HG03135 (cell line): ENCODE measurements at regions not wholly inside any gene's neighbourhood (a gene's known extent, or its start where the extent isn't known, plus 50 kb on each side); places are given as distances from the start of the nearest gene placed in this dataset.
"Not testable (repeated sequence)": the region's sequence is repeated elsewhere in the genome, so short reads cannot be mapped to it uniquely, and the experiment has no call there.

Experiments
- ATAC-seq: cut with Tn5 transposase; IDR thresholded peaks from one replicate; pipeline ENCODE4 v1.9.1; 2021; ENCODE audit warnings: mild to moderate bottlenecking, moderate library complexity; ENCODE audit not compliant: unreplicated experiment

GRCh38 chr10:4186849-4187540, 402.0 kb upstream of the KLF6 start:
- ATAC-seq, result no peak

DNA sequence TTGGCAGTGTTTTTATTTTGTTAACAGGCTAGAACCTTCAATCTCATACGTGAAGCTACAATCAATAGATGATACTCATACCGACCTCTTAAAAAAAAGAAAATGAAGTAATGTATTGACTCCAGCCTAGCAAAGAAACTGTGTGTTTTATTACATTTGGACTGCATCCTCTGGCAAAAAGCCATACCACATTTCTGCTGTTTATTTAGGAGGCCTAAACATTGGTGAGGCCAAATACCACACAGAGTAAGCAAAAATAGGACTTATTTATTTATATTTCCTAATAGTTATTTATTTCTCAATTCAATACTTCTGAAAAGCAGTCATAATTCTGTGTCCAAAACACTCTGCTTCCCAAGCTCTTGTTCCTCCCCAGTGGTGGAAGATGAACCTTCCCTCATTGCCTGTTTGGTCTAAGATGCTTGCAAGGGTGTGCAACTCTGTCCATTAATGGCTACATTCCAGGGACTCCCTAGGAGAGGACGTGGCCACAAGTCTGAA, 398.8 kb upstream of the KLF6 start:
- ATAC-seq, result no peak

GRCh38 chr10:4181621-4182049, 396.6 kb upstream of the KLF6 start:
- ATAC-seq, result no peak

DNA sequence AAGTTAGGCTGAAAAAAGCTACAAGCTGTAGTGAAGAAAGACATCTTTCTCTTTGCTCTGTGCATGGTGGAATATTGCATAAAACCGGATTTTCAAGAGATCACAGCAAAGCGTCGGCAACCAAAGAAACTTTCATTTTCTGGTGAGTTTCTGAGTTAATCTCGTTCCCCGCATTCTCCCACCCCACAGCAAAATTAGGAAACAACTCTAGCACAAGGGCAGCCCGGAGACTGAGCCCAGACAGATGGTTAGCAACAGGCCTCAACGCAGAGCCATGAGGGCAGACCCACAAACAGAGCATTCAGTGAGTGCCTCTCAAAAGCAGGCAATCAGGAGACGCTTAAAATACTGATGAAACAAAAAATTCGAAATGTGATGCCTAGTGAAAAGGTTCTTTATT, 396.1 kb upstream of the KLF6 start:
- ATAC-seq, result no peak

DNA sequence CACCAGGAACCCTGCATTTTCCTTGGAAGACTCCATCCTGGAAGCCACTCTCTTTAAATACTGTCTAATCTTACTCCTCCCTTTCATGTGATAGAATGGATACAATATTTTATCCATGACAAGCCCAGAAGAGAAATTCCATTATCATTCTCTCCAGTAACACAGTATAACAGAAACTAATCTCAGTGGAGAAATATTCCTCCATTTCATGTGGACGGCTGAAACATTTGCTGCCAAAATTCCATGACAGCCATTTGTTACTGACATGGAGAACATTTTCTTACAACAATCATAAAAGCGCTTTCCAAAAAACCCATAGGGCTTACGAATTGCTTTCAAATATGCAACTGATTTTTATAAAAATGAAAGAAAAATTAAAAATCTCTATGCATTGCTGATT, 392.8 kb upstream of the KLF6 start:
- ATAC-seq, result no peak

DNA sequence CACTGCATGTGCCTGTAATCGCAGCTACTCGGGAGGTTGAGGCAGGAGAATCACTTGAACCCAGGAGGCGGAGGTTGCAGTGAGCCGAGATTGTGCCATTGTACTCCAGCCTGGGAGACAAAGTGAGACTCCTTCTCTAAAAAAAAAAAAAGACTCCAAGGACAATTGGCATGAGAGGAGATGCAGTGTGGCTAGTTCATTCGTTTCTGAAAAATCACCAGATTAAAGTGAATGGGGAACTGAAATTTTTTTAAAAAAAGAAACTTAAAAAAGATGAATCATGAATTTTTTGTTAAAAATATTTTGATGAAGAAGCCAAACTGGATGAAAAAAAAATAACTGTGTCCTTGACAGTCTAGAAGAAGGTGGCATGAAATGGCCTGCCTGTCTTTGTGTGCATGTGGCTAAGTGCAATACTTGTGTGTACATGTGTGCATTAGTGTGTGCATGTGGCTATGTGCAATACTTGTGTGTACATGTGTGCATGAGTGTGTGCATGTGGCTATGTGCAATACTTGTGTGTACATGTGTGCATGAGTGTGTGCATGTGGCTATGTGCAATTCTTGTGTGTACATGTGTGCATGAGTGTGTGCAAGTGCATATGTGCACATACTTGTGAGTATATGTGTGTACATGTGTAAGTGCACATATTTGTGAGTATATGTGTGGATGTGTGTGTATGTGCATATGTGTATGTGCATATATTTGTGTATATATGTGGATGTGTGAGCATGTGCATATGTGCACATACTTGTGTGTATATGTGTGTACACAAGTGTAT, 391.7 kb upstream of the KLF6 start:
- ATAC-seq, result no peak

DNA sequence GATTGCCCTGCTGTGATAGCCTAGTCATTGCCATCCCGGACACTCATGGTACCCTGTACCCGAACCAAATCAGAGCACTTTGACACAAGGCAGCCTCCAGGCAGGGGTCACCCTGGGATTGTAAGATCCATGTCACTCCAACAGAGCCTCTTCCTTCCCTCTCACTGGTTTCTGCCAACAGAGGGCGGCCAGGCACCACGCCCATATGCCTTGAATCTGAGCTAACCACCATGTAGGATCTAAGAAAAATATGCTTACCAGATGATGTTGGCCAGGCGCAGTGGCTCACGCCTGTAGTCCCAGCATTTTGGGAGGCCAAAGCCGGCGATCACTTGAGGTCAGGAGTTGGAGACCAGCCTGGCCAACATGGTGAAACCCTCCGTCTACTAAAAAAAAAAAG, 389.2 kb upstream of the KLF6 start:
- ATAC-seq, result no peak

DNA sequence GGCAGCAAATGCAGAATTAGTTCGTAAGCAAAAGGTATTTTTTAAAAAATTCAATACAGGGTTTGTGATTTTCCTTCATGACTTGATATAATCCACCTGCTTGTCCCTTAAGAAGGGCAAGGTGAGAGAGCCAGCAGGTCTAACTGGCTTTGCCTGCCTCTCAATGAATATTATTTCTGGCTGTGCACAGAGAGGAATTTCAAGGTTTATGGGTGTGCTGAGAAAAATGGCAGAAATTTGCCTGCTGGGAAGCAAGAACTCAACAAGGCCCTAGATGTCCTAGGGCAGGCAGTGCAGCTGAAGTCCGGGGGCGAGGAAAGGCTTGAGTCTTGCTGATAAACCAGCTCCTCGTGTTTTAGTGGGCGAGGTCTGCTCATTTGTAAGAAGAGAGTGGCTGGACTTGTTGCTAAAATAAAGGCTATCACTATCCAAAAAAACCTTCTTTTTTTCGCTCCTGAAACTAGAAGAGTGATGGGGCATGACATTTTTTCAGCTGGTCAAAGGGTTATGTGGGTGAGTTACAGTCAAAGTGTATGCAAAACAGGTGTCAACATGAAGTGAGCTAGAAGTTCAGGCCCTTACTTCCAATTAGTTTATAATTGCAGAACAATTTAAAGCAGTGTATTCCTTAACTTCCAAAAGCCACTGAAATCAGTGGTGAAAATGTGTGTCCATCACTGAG, 385.8 kb upstream of the KLF6 start:
- peak; percentile 67 for ATAC-seq

DNA sequence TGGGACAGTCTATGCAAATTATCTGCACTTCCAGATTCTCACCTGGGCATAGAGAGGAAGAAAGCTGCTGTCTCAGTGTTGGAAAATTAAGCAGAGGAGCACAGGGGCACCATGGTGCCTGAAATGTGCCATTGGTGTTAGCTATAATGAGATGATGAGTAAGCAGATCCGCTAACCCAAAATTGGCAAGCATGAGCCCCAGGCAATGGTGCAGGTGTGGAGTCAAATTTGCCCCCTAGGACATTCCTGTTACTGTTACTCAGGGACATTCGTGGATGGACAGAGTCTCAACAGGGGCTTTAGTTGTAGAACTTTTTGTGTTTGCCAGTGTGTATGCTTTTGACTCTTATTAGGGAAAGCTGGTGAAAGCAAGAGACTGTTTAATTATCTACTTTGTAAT, 385.2 kb upstream of the KLF6 start:
- no peak for ATAC-seq

DNA sequence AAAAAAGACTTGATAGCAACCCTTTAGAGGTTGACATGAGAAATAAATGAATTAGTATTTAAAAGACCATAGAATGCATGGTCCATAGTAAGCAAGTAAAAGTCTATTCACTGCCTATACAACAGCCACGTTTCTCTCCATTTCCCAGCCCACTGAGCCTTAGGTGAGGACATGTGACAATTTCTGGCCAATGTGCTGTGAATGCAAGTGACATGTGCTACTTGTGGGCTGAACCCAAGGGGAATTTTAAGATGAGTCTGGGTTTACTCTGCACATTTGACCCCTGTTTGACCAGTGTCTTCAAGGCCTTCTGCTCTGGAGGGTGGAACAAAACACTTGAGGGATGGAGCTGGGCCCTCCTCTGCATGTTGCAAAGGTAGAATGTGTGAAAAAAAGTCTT, 384.4 kb upstream of the KLF6 start:
- ATAC-seq, result no peak

DNA sequence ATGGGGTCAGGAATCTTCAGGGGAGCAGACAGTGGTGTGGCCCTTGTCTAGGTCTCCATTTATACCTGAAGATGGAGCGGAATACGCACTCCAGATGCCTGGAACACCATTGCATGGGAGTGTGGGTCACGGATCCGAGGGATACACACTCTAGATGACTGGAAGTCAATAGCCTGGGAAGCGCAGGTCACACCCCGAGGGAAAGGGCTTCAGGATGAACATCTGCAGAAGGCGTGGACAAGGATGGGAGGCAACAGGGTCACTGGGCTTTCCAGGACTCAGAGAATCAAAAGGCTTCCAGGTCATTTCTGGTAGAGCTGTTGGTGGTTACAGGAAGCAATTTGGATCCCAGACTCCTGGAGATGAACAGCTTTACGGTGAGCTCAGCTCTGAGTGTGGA, 382.2 kb upstream of the KLF6 start:
- no peak for ATAC-seq

GRCh38 chr10:4162571-4163286, 377.7 kb upstream of the KLF6 start:
- ATAC-seq, result no peak

DNA sequence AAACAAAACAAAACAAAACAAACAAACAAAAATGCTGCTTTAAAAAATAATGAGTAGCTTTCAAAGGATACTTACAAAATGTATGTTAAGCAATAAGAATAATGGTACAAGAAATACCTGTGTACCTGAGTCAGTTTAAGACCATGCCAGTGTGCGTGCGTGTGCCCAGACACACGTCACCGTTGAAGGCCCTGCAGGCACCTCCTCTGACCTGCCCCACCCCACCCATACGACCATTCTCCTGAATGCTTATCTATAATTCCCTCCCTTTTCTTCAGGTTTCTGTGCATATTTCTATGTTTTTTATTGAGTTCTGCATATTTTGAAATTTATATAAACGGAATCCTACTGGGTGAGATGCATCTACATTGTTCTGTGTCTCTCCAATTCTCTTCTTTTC, 374.2 kb upstream of the KLF6 start:
- ATAC-seq, result no peak

- no peak for ATAC-seq
These were observed 369.2 kb upstream of the KLF6 start for GRCh38 chr10:4154191-4154715.

DNA sequence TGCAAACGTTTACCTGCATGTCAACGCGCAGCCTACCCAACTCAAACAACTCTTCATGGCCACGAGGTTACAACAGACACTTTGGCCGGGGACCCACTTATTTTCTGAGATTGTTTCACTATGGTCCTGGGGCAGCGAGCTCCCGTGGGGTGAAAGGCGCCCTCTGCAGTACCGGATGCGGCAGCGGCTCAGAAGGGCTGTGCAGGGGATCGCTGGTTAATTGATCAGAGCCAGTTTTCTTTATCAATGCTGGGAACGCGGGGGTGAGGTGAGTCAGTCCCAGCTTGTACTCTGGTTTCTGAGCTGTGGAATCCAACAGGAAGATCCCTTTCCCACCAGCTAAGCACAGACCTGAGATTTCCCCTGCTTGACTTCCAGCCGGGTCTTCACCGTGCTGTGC, 366.5 kb upstream of the KLF6 start:
- no peak for ATAC-seq

DNA sequence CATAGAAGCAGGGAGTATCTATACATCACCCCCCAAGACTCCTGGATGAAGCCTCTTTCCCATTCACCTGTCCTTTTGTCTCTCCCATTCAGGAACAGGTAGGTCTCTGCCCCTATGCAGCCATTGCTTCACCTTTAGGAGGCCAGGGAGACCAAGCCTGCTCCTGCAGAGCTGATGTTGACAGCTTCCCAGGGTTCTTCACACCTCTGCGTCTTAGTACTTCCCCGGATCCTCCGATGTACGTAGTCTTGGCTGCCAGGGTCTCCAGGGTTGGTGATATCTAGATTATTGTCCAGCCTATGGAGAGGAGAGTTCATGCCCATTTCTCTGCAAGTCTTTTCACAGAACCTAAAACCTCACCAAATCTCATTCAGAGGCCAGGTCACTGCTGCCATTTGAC, 365.7 kb upstream of the KLF6 start:
- ATAC-seq, result no peak

- not testable (repeated sequence) for ATAC-seq
These were observed 364.5 kb upstream of the KLF6 start for GRCh38 chr10:4149460-4149859.

- no peak for ATAC-seq
These were observed 362.2 kb upstream of the KLF6 start for GRCh38 chr10:4147245-4147644.

DNA sequence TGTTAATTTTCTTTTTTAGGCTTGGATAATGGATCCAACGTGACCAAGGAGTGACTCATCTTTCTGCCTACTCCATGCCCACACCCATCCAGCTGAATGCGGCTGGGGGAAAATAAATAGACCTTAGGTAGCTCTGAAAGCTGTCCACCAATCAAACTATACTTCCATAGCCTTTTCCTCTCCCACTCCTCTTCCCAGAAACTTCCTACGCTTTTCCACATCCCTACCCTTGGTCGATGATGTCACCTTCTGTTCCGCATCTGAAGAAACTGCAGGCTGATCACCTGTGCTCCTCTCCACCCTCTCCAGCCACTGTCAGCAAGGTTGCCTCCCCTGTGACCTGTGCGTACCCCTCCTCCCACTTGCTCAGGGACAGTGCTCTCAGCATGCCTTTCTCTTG, 359.8 kb upstream of the KLF6 start:
- no peak for ATAC-seq

GRCh38 chr10:4141471-4141870, 356.5 kb upstream of the KLF6 start:
- no peak for ATAC-seq

- ATAC-seq, result no peak
These were observed 353.2 kb upstream of the KLF6 start for GRCh38 chr10:4138146-4138721.
